Esophagus squamous epithelium (tissue), 4 donors: ENCODE measurements at regions not wholly inside any gene's neighbourhood (a gene's known extent, or its start where the extent isn't known, plus 50 kb on each side); places are given as distances from the start of the nearest gene placed in this dataset.

Experiments used
- POLR2A ChIP-seq, 4 donors: fragments of 450-650 bp; IDR thresholded peaks; one replicate each; pipeline ENCODE4 v1.6.1; 2017; ENCODE audit warnings: antibody characterized with exemption in 4 of 4, mild to moderate bottlenecking in 4 of 4, moderate library complexity in 3 of 4
- TF ChIP-seq, protein P1 (sequence below), 6 experiments: fragments of 450-650 bp in 4 of 6; fragments of 200-600 bp in 2 of 6; sonication (generic) in 2 of 6; IDR thresholded peaks; one replicate each; pipeline ENCODE4 v1.5.1; 2016 to 2019; ENCODE audit warnings: antibody characterized with exemption in 6 of 6, mild to moderate bottlenecking in 4 of 6, moderate library complexity in 4 of 6

GRCh38 chr14:53384073-53384472 lies 230.9 kb upstream of the DDHD1 start:
- TF ChIP-seq, protein P1, sequence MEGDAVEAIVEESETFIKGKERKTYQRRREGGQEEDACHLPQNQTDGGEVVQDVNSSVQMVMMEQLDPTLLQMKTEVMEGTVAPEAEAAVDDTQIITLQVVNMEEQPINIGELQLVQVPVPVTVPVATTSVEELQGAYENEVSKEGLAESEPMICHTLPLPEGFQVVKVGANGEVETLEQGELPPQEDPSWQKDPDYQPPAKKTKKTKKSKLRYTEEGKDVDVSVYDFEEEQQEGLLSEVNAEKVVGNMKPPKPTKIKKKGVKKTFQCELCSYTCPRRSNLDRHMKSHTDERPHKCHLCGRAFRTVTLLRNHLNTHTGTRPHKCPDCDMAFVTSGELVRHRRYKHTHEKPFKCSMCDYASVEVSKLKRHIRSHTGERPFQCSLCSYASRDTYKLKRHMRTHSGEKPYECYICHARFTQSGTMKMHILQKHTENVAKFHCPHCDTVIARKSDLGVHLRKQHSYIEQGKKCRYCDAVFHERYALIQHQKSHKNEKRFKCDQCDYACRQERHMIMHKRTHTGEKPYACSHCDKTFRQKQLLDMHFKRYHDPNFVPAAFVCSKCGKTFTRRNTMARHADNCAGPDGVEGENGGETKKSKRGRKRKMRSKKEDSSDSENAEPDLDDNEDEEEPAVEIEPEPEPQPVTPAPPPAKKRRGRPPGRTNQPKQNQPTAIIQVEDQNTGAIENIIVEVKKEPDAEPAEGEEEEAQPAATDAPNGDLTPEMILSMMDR (IDR thresholded peaks at IDR 0.05) = no peak
- TF ChIP-seq POLR2A (IDR thresholded peaks at IDR 0.05) = no peak
